ENCODE measurements at regions not wholly inside any gene's neighbourhood (a gene's known extent, or its start where the extent isn't known, plus 50 kb on each side); places are given as distances from the start of the nearest gene placed in this dataset.
"Not testable (repeated sequence)": the region's sequence is repeated elsewhere in the genome, so short reads cannot be mapped to it uniquely, and the experiment has no call there.

DNA sequence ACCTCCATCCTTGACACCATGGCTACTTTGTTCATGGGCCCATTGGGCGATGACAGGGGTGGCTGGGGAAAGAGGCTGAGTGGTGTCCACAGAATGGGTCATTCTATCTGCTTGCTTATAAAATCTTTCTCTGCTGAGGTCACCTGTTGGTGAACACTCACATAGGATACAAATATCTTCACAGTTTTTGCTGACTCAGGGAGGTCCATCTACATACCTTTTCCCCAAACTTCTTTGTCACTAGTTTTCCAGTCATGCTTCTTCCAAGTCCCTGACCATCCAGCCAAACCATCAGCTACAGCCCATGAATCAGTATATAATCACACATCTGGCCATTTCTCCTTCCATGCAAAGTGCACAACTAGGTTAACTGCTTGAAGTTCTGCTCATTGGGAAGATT lies 347.6 kb downstream of the TMEM38B start:
- not testable (repeated sequence) for TF ChIP-seq POLR2A (IDR thresholded peaks at IDR 0.05)
- TF ChIP-seq, protein P1, sequence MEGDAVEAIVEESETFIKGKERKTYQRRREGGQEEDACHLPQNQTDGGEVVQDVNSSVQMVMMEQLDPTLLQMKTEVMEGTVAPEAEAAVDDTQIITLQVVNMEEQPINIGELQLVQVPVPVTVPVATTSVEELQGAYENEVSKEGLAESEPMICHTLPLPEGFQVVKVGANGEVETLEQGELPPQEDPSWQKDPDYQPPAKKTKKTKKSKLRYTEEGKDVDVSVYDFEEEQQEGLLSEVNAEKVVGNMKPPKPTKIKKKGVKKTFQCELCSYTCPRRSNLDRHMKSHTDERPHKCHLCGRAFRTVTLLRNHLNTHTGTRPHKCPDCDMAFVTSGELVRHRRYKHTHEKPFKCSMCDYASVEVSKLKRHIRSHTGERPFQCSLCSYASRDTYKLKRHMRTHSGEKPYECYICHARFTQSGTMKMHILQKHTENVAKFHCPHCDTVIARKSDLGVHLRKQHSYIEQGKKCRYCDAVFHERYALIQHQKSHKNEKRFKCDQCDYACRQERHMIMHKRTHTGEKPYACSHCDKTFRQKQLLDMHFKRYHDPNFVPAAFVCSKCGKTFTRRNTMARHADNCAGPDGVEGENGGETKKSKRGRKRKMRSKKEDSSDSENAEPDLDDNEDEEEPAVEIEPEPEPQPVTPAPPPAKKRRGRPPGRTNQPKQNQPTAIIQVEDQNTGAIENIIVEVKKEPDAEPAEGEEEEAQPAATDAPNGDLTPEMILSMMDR (IDR thresholded peaks at IDR 0.05), result not testable (repeated sequence)
